ENCODE measurements at regions not wholly inside any gene's neighbourhood (a gene's known extent, or its start where the extent isn't known, plus 50 kb on each side); places are given as distances from the start of the nearest gene placed in this dataset.

DNA sequence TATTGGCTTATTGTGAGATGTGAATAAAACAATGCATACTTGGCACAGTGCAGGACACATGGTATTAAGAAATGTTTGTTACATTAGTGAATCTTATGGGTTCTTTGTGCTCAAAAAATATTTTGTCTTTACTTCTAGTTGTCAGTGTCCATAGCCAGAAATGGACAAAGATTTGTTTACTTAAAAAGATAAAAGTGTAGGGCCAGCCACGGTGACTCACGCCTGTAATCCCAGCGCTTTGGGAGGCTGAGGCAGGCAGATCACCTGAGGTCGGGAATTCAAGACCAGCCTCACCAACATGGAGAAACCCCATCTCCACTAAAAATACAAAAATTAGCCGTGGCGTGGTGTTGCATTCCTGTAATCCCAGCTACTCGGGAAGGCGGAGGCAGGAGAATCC, 654.6 kb upstream of the NEGR1 start:
- Histone ChIP-seq H2AFZ (ENCODE audit: low read length, unreplicated experiment) (no peak overlapping the region), H3K4me3 (ENCODE audit: low read depth, low read length) (no peak overlapping the region), H3K4me1 (ENCODE audit: control insufficient read depth, insufficient read depth, low read length, unreplicated experiment) (no peaks in the 10 kb centered on the region), H3K27ac (ENCODE audit: low read depth, low read length) (no peak overlapping the region), H3K27me3 (ENCODE audit: insufficient read depth, low read length) (no peaks in the 10 kb centered on the region), H3K79me2 (ENCODE audit: control insufficient read depth, insufficient read depth, low read length, unreplicated experiment) (no peaks in the 10 kb centered on the region), H3K36me3 (ENCODE audit: insufficient read depth, low read length) (no peaks in the 10 kb centered on the region; the same call in 1 of the 2 replicates)

DNA sequence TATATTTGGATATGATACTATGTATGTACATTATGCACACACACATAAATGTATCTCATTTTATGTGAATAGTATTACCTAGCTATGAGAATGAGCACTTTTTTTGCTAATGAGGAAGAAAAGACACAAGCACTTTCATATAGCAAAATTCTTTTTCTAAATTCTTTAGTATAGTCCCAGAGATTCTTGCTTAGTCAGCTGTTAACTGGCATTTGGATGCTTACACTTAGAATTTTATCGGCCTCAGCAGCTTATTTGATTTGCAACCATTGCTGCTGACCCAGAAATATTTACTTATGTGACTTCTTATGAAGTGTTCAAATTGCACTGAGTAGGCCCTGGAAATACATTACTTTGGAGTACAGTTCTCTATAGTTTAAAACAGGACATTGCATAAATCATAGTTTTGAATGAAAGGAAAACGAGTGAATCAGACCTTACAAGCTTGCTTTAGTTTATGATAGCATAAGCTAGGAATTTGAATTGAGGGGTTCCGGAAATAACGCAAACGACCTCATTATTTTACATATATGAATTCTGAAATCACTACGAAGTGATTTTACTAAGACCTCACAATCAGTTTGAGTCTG, 653.9 kb upstream of the NEGR1 start:
- no peaks in the 10 kb centered on the region for H3K4me1 ChIP-seq (ENCODE audit: control insufficient read depth, insufficient read depth, low read length, unreplicated experiment)
- H2AFZ ChIP-seq (ENCODE audit: low read length, unreplicated experiment) = no peak overlapping the region
- H3K36me3 ChIP-seq (ENCODE audit: insufficient read depth, low read length) = no peaks in the 10 kb centered on the region; the same call in 1 of the 2 replicates
- no peaks in the 10 kb centered on the region for H3K27me3 ChIP-seq (ENCODE audit: insufficient read depth, low read length)
- H3K79me2 ChIP-seq (ENCODE audit: control insufficient read depth, insufficient read depth, low read length, unreplicated experiment) = no peaks in the 10 kb centered on the region
- no peak overlapping the region for H3K27ac ChIP-seq (ENCODE audit: low read depth, low read length)
- H3K4me3 ChIP-seq (ENCODE audit: low read depth, low read length) = no peak overlapping the region

DNA sequence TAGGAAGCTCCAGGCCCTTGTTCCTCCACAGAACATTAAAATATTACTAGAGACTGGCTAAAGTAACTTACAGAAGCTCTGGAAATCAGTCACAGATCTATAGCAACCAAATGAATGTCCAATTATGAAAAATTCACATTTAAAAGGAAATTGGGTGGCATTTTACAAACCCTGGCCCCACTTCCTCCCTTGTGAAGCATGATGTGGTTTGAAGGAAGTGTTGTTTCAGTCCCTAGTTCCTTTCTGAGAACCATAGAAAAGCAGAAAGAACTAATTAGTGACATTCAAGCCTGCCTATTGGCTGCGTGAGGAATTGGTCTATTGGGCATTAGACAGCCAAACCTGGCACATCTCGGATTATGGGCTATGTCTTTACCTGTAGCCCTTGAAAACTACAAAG, 649.7 kb upstream of the NEGR1 start:
- no peak overlapping the region for H3K27ac ChIP-seq (ENCODE audit: low read depth, low read length)
- H2AFZ ChIP-seq (ENCODE audit: low read length, unreplicated experiment) = no peak overlapping the region

DNA sequence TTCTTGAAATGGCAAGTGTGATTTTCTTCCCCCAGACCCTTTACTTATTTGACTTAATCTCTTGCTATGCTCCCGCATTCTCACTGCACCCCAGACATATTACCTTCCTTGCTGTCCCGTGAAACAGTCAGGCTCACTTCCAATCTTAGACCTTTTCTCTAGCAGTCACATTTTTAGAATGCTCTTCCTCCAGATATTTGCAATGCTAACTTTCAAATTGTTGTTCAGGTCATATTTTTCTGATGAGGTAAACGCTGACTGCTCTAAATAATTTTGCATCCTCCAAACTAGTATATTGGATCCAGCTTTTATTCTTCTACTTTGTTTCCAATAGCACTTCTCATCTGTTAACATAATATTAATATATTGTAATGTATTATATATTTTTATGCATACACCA, 648.2 kb upstream of the NEGR1 start:
- Histone ChIP-seq H3K27ac (ENCODE audit: low read depth, low read length) (no peak overlapping the region), H3K79me2 (ENCODE audit: control insufficient read depth, insufficient read depth, low read length, unreplicated experiment) (no peaks in the 10 kb centered on the region), H3K4me3 (ENCODE audit: low read depth, low read length) (no peak overlapping the region), H3K27me3 (ENCODE audit: insufficient read depth, low read length) (0 out of 2 replicates have a peak, but pooled peaks cover 5% of the 10 kb centered on the region), H2AFZ (ENCODE audit: low read length, unreplicated experiment) (no peak overlapping the region), H3K36me3 (ENCODE audit: insufficient read depth, low read length) (no peaks in the 10 kb centered on the region; the same call in 1 of the 2 replicates), H3K4me1 (ENCODE audit: control insufficient read depth, insufficient read depth, low read length, unreplicated experiment) (no peaks in the 10 kb centered on the region)

More for the DNA sequence above, 649.7 kb upstream of the NEGR1 start:
- H3K4me1 ChIP-seq (ENCODE audit: control insufficient read depth, insufficient read depth, low read length, unreplicated experiment) = no peaks in the 10 kb centered on the region
- H3K27me3 ChIP-seq (ENCODE audit: insufficient read depth, low read length) = 0 out of 2 replicates have a peak, but pooled peaks cover 5% of the 10 kb centered on the region
- H3K36me3 ChIP-seq (ENCODE audit: insufficient read depth, low read length) = no peaks in the 10 kb centered on the region; the same call in 1 of the 2 replicates
- no peak overlapping the region for H3K4me3 ChIP-seq (ENCODE audit: low read depth, low read length)
- H3K79me2 ChIP-seq (ENCODE audit: control insufficient read depth, insufficient read depth, low read length, unreplicated experiment) = no peaks in the 10 kb centered on the region

DNA sequence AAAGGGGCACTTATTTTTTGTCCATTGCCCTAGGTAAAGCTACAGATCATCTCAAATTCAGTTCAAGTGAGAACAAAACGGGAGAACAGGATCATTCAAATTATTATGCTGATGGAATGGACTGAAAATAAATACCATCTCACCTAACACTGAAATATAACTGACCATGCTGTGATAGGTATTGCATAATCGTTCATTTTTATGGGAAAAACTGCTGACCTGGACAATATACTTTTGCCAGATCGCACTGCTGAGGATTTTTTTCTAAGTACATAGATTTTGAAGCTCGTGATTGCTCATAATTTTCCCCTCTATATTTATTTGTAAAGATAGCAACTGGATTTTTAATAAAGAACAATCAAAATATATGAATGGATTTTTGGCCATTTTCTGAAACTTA, 636.6 kb upstream of the NEGR1 start:
- no peaks in the 10 kb centered on the region for H3K36me3 ChIP-seq (ENCODE audit: insufficient read depth, low read length)
- H3K27me3 ChIP-seq (ENCODE audit: insufficient read depth, low read length) = no peaks in the 10 kb centered on the region
- H3K79me2 ChIP-seq (ENCODE audit: control insufficient read depth, insufficient read depth, low read length, unreplicated experiment) = no peaks in the 10 kb centered on the region
- no peaks in the 10 kb centered on the region for H3K4me1 ChIP-seq (ENCODE audit: control insufficient read depth, insufficient read depth, low read length, unreplicated experiment)
- H2AFZ ChIP-seq (ENCODE audit: low read length, unreplicated experiment) = no peak overlapping the region
- H3K4me3 ChIP-seq (ENCODE audit: low read depth, low read length) = no peak overlapping the region
- no peak overlapping the region for H3K27ac ChIP-seq (ENCODE audit: low read depth, low read length)

DNA sequence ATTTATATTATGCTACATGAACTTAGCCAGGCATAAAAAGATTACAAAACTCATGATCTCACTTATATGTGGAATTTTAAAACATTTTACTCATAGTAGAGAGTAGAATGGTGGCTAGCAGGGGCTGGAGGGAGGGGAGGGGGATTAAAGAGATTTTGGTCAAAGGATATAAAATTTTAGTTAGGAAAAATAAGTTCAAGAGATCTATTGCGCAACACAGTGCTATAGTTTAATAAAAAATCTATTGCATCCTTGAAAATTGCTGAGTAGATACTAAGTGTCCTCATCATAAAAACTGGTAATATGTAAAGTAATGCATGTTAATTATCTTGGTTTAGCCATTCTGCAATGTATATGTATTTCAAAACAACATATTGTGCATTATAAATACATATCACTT, 635.6 kb upstream of the NEGR1 start:
- H2AFZ ChIP-seq (ENCODE audit: low read length, unreplicated experiment) = no peak overlapping the region
- no peak overlapping the region for H3K4me3 ChIP-seq (ENCODE audit: low read depth, low read length)
- no peaks in the 10 kb centered on the region for H3K27me3 ChIP-seq (ENCODE audit: insufficient read depth, low read length)
- H3K27ac ChIP-seq (ENCODE audit: low read depth, low read length) = no peak overlapping the region
- no peaks in the 10 kb centered on the region for H3K36me3 ChIP-seq (ENCODE audit: insufficient read depth, low read length)
- H3K4me1 ChIP-seq (ENCODE audit: control insufficient read depth, insufficient read depth, low read length, unreplicated experiment) = no peaks in the 10 kb centered on the region
- H3K79me2 ChIP-seq (ENCODE audit: control insufficient read depth, insufficient read depth, low read length, unreplicated experiment) = no peaks in the 10 kb centered on the region

DNA sequence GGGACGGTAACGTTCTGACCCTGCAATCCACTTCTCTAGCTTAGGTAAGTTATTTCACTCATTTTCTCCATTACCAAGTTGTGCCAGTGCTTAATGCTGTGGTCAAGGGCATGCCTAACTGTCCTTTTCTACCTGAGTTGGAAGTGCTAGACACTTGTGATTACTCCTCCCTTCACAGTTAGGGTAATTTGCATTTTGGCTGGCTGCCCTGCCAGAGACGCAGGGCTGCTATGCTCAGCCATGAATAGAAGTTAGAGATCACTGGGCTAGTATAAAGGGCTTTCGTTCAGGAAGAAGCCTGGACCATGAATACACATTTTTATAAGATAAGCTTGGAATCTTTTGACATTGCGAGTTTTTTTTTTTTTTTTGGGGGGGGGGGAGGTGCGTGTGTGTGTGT, 633.2 kb upstream of the NEGR1 start:
- Histone ChIP-seq H3K36me3 (ENCODE audit: insufficient read depth, low read length) (no peaks in the 10 kb centered on the region), H3K27me3 (ENCODE audit: insufficient read depth, low read length) (no peaks in the 10 kb centered on the region), H3K79me2 (ENCODE audit: control insufficient read depth, insufficient read depth, low read length, unreplicated experiment) (no peaks in the 10 kb centered on the region), H2AFZ (ENCODE audit: low read length, unreplicated experiment) (no peak overlapping the region), H3K4me3 (ENCODE audit: low read depth, low read length) (no peak overlapping the region), H3K4me1 (ENCODE audit: control insufficient read depth, insufficient read depth, low read length, unreplicated experiment) (no peaks in the 10 kb centered on the region), H3K27ac (ENCODE audit: low read depth, low read length) (no peak overlapping the region)

DNA sequence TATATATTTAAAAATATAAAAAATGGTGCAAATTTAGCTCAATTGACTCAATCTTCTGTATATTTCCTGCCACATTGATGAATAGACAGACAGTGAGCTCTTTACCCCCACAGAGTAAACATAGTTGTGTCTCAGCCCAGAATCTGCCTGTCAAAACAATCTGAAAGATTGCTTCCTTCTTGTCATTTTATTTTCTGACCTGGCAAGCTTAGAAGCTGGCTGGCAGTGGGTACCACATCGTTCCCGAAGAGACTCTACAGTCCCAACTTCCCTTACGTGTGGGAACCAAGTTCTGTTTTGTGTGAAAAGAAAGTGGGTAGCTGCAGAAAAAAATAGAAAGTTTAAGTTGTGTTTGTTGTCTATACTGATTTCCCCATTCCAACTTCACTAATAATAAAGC, 629.3 kb upstream of the NEGR1 start:
- no peak overlapping the region for H3K27ac ChIP-seq (ENCODE audit: low read depth, low read length)
- no peaks in the 10 kb centered on the region for H3K36me3 ChIP-seq (ENCODE audit: insufficient read depth, low read length)
- no peaks in the 10 kb centered on the region for H3K27me3 ChIP-seq (ENCODE audit: insufficient read depth, low read length)
- peak overlapping the region; percentile 48 for H2AFZ ChIP-seq (ENCODE audit: low read length, unreplicated experiment)
- H3K4me3 ChIP-seq (ENCODE audit: low read depth, low read length) = no peak overlapping the region
- no peaks in the 10 kb centered on the region for H3K79me2 ChIP-seq (ENCODE audit: control insufficient read depth, insufficient read depth, low read length, unreplicated experiment)
- H3K4me1 ChIP-seq (ENCODE audit: control insufficient read depth, insufficient read depth, low read length, unreplicated experiment) = no peaks in the 10 kb centered on the region

DNA sequence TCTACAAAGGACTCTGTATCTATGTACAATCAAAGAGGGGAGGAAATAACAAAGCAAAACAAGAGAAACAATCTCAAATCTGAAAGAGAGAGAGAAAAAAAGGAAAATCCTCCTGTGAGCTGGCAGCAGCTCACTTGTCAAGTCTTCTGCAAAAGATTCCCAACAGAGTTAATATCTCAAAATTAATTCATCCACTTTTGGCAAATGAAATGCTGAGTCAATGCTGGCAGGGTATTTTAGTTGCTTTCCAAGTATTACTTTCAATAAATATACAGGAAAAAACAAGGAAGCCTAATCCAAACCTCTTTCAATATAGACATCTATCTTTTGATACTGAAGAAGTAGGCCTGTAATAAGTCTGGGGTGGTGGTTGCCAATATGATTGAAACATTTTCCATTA, 613.9 kb upstream of the NEGR1 start:
- Histone ChIP-seq H3K4me3 (ENCODE audit: low read depth, low read length) (no peak overlapping the region), H3K79me2 (ENCODE audit: control insufficient read depth, insufficient read depth, low read length, unreplicated experiment) (no peaks in the 10 kb centered on the region), H2AFZ (ENCODE audit: low read length, unreplicated experiment) (peak overlapping the region; percentile 56), H3K27me3 (ENCODE audit: insufficient read depth, low read length) (no peaks in the 10 kb centered on the region), H3K27ac (ENCODE audit: low read depth, low read length) (no peak overlapping the region), H3K36me3 (ENCODE audit: insufficient read depth, low read length) (no peaks in the 10 kb centered on the region), H3K4me1 (ENCODE audit: control insufficient read depth, insufficient read depth, low read length, unreplicated experiment) (peaks cover 5% of the 10 kb centered on the region)

DNA sequence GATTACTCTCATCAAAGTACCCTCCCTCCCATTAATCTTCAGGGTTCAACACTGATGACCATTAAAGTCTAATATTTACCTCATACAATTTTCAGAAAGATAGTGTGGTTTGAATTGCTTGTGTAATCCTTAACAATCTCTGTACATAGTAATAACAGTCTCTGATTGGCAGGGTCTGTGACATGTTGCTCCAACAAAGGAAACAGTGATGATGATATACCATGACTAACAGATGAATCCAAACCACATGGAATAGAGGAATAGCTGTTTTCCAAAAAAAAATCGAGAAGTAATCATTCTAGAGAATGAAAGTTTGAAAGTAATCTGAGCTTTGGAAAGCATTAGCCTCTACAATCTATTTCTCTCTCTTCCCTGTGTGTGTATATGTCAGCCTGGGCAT, 610.1 kb upstream of the NEGR1 start:
- Histone ChIP-seq H3K4me1 (ENCODE audit: control insufficient read depth, insufficient read depth, low read length, unreplicated experiment) (peaks cover 5% of the 10 kb centered on the region), H3K27me3 (ENCODE audit: insufficient read depth, low read length) (no peaks in the 10 kb centered on the region), H3K79me2 (ENCODE audit: control insufficient read depth, insufficient read depth, low read length, unreplicated experiment) (no peaks in the 10 kb centered on the region), H3K27ac (ENCODE audit: low read depth, low read length) (peak overlapping the region; percentile 2; the same call in 1 of the 2 replicates), H3K4me3 (ENCODE audit: low read depth, low read length) (no peak overlapping the region), H3K36me3 (ENCODE audit: insufficient read depth, low read length) (no peaks in the 10 kb centered on the region), H2AFZ (ENCODE audit: low read length, unreplicated experiment) (peak overlapping the region; percentile 17)

DNA sequence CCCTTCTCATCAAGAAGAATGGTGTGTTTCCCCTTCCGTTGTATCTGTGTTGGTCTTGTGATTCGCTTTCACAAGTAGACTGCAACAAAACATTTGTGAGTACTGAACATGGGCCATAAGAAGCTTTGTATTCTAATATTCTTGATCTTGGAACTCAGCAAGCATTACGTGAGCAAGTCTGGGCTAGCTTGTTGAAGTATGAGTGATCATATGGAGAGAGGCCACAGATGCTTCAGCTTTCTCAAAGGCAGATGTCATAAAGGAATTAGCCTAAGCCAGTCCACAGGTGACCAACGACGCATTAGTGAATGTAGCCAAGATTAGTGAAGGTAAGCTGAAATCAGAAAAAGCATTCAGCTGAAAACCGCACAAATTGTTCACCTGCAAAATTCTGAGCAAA, 609.6 kb upstream of the NEGR1 start:
- no peaks in the 10 kb centered on the region for H3K27me3 ChIP-seq (ENCODE audit: insufficient read depth, low read length)
- no peak overlapping the region for H3K4me3 ChIP-seq (ENCODE audit: low read depth, low read length)
- H3K79me2 ChIP-seq (ENCODE audit: control insufficient read depth, insufficient read depth, low read length, unreplicated experiment) = no peaks in the 10 kb centered on the region
- peak overlapping the region; percentile 2; the same call in 1 of the 2 replicates for H3K27ac ChIP-seq (ENCODE audit: low read depth, low read length)
- no peak overlapping the region for H2AFZ ChIP-seq (ENCODE audit: low read length, unreplicated experiment)
- peaks cover 5% of the 10 kb centered on the region for H3K4me1 ChIP-seq (ENCODE audit: control insufficient read depth, insufficient read depth, low read length, unreplicated experiment)
- no peaks in the 10 kb centered on the region for H3K36me3 ChIP-seq (ENCODE audit: insufficient read depth, low read length)

Data from ACC112 (cell line).